Adrenal gland (tissue), 5 donors: ENCODE measurements at regions not wholly inside any gene's neighbourhood (a gene's known extent, or its start where the extent isn't known, plus 50 kb on each side); places are given as distances from the start of the nearest gene placed in this dataset.

Experiments
- POLR2A ChIP-seq, 2 donors: fragments of 450-650 bp; IDR thresholded peaks; one replicate each; pipeline ENCODE4 v1.6.1; 2017; ENCODE audit warnings: antibody characterized with exemption in 2 of 2, mild to moderate bottlenecking in 2 of 2, moderate library complexity in 1 of 2
- TF ChIP-seq, protein P1 (sequence below), 6 experiments: fragments of 450-650 bp in 4 of 6; fragments of 200-600 bp in 2 of 6; sonication (generic) in 1 of 6; IDR thresholded peaks; 1 replicate in 5 of 6; 2 replicates in 1 of 6; pipeline versions ENCODE4 v1.5.1 to v1.8.0; 2016 to 2021; ENCODE audit warnings: antibody characterized with exemption in 6 of 6, mild to moderate bottlenecking in 2 of 6, moderate library complexity in 1 of 6
- donor health status: DM: no; HTN: no; CAD: no.

DNA sequence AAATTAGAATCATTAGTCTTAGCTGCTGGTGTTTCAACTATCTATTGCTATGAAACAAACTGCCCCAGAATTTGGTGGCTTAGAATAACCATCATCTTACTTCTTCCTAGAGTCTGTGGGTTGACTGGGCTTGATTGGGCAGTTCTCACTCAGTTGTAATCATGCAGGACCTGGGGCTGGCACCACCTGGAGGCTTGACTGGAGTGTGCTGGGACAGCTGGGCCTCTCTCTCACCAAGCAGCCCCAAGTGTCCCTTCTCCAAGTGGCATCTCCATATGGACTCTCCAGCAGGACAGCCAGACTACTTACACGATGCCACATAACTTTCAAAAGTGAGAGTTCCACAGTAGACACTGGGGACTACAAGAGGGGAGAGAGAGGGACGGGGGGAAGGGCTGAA, 140.3 kb upstream of the ATP1B1 start:
- TF ChIP-seq, protein P1, sequence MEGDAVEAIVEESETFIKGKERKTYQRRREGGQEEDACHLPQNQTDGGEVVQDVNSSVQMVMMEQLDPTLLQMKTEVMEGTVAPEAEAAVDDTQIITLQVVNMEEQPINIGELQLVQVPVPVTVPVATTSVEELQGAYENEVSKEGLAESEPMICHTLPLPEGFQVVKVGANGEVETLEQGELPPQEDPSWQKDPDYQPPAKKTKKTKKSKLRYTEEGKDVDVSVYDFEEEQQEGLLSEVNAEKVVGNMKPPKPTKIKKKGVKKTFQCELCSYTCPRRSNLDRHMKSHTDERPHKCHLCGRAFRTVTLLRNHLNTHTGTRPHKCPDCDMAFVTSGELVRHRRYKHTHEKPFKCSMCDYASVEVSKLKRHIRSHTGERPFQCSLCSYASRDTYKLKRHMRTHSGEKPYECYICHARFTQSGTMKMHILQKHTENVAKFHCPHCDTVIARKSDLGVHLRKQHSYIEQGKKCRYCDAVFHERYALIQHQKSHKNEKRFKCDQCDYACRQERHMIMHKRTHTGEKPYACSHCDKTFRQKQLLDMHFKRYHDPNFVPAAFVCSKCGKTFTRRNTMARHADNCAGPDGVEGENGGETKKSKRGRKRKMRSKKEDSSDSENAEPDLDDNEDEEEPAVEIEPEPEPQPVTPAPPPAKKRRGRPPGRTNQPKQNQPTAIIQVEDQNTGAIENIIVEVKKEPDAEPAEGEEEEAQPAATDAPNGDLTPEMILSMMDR (IDR thresholded peaks at IDR 0.05), result no peak
- TF ChIP-seq POLR2A (IDR thresholded peaks at IDR 0.05), result no peak
